ENCODE measurements at regions not wholly inside any gene's neighbourhood (a gene's known extent, or its start where the extent isn't known, plus 50 kb on each side); places are given as distances from the start of the nearest gene placed in this dataset.

- ATAC-seq (no peak), DNase-seq (no peak)
- Histone ChIP-seq H3K4me1 (no peaks in the 10 kb centered on the region), H3K36me3 (replicated peaks in 1 of 2; ENCODE audit: insufficient read depth in 1 of 2, low read depth in 2 of 2) (no peaks in the 10 kb centered on the region), H3K9me3 (no peaks in the 10 kb centered on the region), H3K27me3 (no peaks in the 10 kb centered on the region), H3K4me3 (no peak overlapping the region), H3K27ac (no peak overlapping the region)
- no peak for TF ChIP-seq POLR2A (IDR thresholded peaks at IDR 0.05)
- TF ChIP-seq CTCF (IDR thresholded peaks at IDR 0.05) = no peak
- intact Hi-C loops (cut with DNase I) = no loop called here
Observed at GRCh38 chr14:45680531-45680930, 427.5 kb upstream of the MIS18BP1 start.

GRCh38 chr14:45679853-45680252 is 426.9 kb upstream of the MIS18BP1 start:
- intact Hi-C loops (cut with DNase I) = no loop called here
- TF ChIP-seq POLR2A (IDR thresholded peaks at IDR 0.05) = no peak
- TF ChIP-seq CTCF (IDR thresholded peaks at IDR 0.05) = no peak
- DNase-seq (no peak), ATAC-seq (no peak)
- Histone ChIP-seq H3K9me3 (no peaks in the 10 kb centered on the region), H3K27ac (no peak overlapping the region), H3K4me1 (no peaks in the 10 kb centered on the region), H3K4me3 (no peak overlapping the region), H3K27me3 (no peaks in the 10 kb centered on the region), H3K36me3 (replicated peaks in 1 of 2; ENCODE audit: insufficient read depth in 1 of 2, low read depth in 2 of 2) (no peaks in the 10 kb centered on the region)
- WGBS, 2 donors = 78 to 91% methylated on average over 1 of the region's 1 CpG

GRCh38 chr14:45678163-45678562 is 425.2 kb upstream of the MIS18BP1 start:
- H3K4me1 ChIP-seq = no peaks in the 10 kb centered on the region
- no peaks in the 10 kb centered on the region for H3K36me3 ChIP-seq (replicated peaks in 1 of 2; ENCODE audit: insufficient read depth in 1 of 2, low read depth in 2 of 2)
- no peak overlapping the region for H3K27ac ChIP-seq
- DNase-seq (no peak), ATAC-seq (no peak)
- no peaks in the 10 kb centered on the region for H3K27me3 ChIP-seq
- no peaks in the 10 kb centered on the region for H3K9me3 ChIP-seq
- intact Hi-C loops (cut with DNase I) = no loop called here
- H3K4me3 ChIP-seq = no peak overlapping the region
- TF ChIP-seq POLR2A (IDR thresholded peaks at IDR 0.05) (no peak), CTCF (IDR thresholded peaks at IDR 0.05) (no peak)

GRCh38 chr14:45673420-45673819 is 420.4 kb upstream of the MIS18BP1 start:
- Histone ChIP-seq H3K27me3 (no peaks in the 10 kb centered on the region), H3K4me1 (no peaks in the 10 kb centered on the region), H3K9me3 (no peaks in the 10 kb centered on the region), H3K27ac (no peak overlapping the region), H3K36me3 (replicated peaks in 1 of 2; ENCODE audit: insufficient read depth in 1 of 2, low read depth in 2 of 2) (no peaks in the 10 kb centered on the region), H3K4me3 (no peak overlapping the region)
- 79 to 86% methylated on average over 1 of the region's 1 CpG for WGBS, 2 donors
- ATAC-seq = no peak
- no peak for TF ChIP-seq CTCF (IDR thresholded peaks at IDR 0.05)
- no peak for TF ChIP-seq POLR2A (IDR thresholded peaks at IDR 0.05)
- DNase-seq = no peak
- intact Hi-C loops (cut with DNase I) = no loop called here

- DNase-seq (no peak), ATAC-seq (no peak)
- H3K4me1 ChIP-seq = no peaks in the 10 kb centered on the region
- no peaks in the 10 kb centered on the region for H3K9me3 ChIP-seq
- no peak overlapping the region for H3K27ac ChIP-seq
- no peaks in the 10 kb centered on the region for H3K27me3 ChIP-seq
- no peak for TF ChIP-seq CTCF (IDR thresholded peaks at IDR 0.05)
- TF ChIP-seq POLR2A (IDR thresholded peaks at IDR 0.05) = no peak
- intact Hi-C loops (cut with DNase I) = no loop called here
- H3K36me3 ChIP-seq (replicated peaks in 1 of 2; ENCODE audit: insufficient read depth in 1 of 2, low read depth in 2 of 2) = no peaks in the 10 kb centered on the region
- H3K4me3 ChIP-seq = no peak overlapping the region
- 72 to 83% methylated on average over 6 to 7 of the region's 7 CpGs for WGBS, 2 donors
Observed at GRCh38 chr14:45664668-45665356, 411.8 kb upstream of the MIS18BP1 start.
